Heart left ventricle (tissue), 16 donors: ENCODE measurements at regions not wholly inside any gene's neighbourhood (a gene's known extent, or its start where the extent isn't known, plus 50 kb on each side); places are given as distances from the start of the nearest gene placed in this dataset.

Experiments used
- ATAC-seq, 4 donors: fragments of 200-7000 bp; cut with Tn5 transposase; one replicate each; pipeline ENCODE4 v1.9.1; 2020 to 2022; ENCODE audit warnings: moderate library complexity in 4 of 4, mild to moderate bottlenecking in 3 of 4, moderate number of reproducible peaks in 1 of 4
- DNase-seq, 5 donors: peaks; one replicate each; pipeline ENCODE4 v3.0.0-alpha.2; 2020
- H3K27ac ChIP-seq, 12 donors: fragments of 200-600 bp; sonication (generic) in 4 of 12; one replicate each; pipeline versions ENCODE4 v1.5.0 to v1.8.0; 2016 to 2022; ENCODE audit warnings: mild to moderate bottlenecking in 2 of 12
- H3K27me3 ChIP-seq, 9 donors: fragments of 200-600 bp; sonication (generic) in 2 of 9; one replicate each; pipeline versions ENCODE4 v1.5.1 to v1.8.0; 2016 to 2022; ENCODE audit warnings: mild to moderate bottlenecking in 3 of 9
- H3K36me3 ChIP-seq, 9 donors: fragments of 200-600 bp; sonication (generic) in 2 of 9; one replicate each; pipeline versions ENCODE4 v1.5.0 to v1.8.0; 2018 to 2022; ENCODE audit warnings: mild to moderate bottlenecking in 2 of 9
- H3K4me1 ChIP-seq, 12 donors: fragments of 200-600 bp; sonication (generic) in 4 of 12; one replicate each; pipeline versions ENCODE4 v1.5.0 to v1.8.0; 2016 to 2022; ENCODE audit warnings: mild to moderate bottlenecking in 3 of 12
- H3K4me3 ChIP-seq, 12 donors: fragments of 200-600 bp; sonication (generic) in 4 of 12; one replicate each; pipeline versions ENCODE4 v1.5.0 to v1.8.0; 2017 to 2022; ENCODE audit warnings: mild to moderate bottlenecking in 9 of 12, moderate library complexity in 4 of 12
- H3K9me3 ChIP-seq, 12 donors: fragments of 200-600 bp; sonication (generic) in 4 of 12; one replicate each; pipeline versions ENCODE4 v1.5.0 to v1.8.0; 2016 to 2022; ENCODE audit warnings: mild to moderate bottlenecking in 1 of 12
- POLR2A ChIP-seq, 2 donors: fragments of 450-650 bp; IDR thresholded peaks; one replicate each; pipeline ENCODE4 v1.6.1; 2017; ENCODE audit warnings: antibody characterized with exemption in 2 of 2, mild to moderate bottlenecking in 2 of 2, moderate library complexity in 2 of 2
- WGBS, 4 donors: extraction: QIAGEN DNeasy Blood & Tissue Kit in 2 of 4; methylation state at CpG; one replicate each; pipeline versions ENCODE4 v1.1.5 to v1.1.7; 2013 to 2018; 5-methylcytosine and 5-hydroxymethylcytosine counted together
- intact Hi-C, 10 donors: fragments of 100-400 bp; cut with DNase I; formaldehyde crosslinking; loops; one replicate each; pipeline versions ENCODE4 v1.11.1 to v1.14.2; 2022
- TF ChIP-seq, protein P1 (sequence below), 12 donors: fragments of 200-600 bp; sonication (generic) in 4 of 12; IDR thresholded peaks; one replicate each; pipeline versions ENCODE4 v1.5.0 to v1.8.0; 2018 to 2022; ENCODE audit warnings: antibody characterized with exemption in 12 of 12, mild to moderate bottlenecking in 5 of 12
- donor health status: ischemic (EF 13 %, LVEDD 7.1; RV severe dilation, severe dysfunction).
- donor health status: healthy with polysubstance abuse.
- donor health status: DM: no; HTN: yes; CAD: no.
- donor health status: DM: no; HTN: no; CAD: no.
- donor health status: ischemic (EF 25% LVEDD 6.9; RV normal size, moderate dysfunction).
- donor health status: ischemic (EF 25% LVEDD 5.7; RV mildly dilated, moderate dysfunction).
- donor health status: healthy.
- donor health status: DM: yes; HTN: yes; CAD: no.
- donor health status: ischemic (EF 35%, LVEDD 5.7; RV mildly dilated, moderate dysfunction).
- donor health status: nonischemic (EF 11% LVEDD 7.7; RV severe dilation, severe dysfunction).
- donor health status: DM: yes; HTN: yes; CAD: no.
- donor health status: PGD.
- donor health status: ischemic (EF 29% LVEDD 5.4; RV normal size, mild dysfunction).
- donor health status: nonischemic (EF 23%, LVEDD 6.1; RV moderate dilation, normal function).

DNA sequence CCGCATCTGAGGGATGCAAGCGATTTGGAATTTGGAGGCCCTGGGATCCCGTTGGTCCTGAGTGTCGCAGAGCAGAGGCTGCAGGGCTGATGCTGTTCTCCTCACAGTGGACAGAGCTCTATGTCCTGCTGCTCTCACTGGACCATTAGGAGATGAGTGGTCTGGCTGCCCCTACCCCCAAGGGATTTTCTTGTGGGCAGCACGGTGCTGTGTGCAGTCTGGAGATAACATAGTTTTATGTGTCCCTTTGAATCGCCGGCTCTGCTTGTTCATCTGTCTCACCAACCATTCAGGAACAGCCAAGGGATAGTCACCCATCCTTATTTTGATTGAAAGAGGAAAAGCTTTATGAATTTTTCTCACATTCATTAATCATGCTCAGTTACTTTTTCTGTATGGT, 49.9 kb downstream of the CHRM3 start:
- TF ChIP-seq, protein P1, sequence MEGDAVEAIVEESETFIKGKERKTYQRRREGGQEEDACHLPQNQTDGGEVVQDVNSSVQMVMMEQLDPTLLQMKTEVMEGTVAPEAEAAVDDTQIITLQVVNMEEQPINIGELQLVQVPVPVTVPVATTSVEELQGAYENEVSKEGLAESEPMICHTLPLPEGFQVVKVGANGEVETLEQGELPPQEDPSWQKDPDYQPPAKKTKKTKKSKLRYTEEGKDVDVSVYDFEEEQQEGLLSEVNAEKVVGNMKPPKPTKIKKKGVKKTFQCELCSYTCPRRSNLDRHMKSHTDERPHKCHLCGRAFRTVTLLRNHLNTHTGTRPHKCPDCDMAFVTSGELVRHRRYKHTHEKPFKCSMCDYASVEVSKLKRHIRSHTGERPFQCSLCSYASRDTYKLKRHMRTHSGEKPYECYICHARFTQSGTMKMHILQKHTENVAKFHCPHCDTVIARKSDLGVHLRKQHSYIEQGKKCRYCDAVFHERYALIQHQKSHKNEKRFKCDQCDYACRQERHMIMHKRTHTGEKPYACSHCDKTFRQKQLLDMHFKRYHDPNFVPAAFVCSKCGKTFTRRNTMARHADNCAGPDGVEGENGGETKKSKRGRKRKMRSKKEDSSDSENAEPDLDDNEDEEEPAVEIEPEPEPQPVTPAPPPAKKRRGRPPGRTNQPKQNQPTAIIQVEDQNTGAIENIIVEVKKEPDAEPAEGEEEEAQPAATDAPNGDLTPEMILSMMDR (IDR thresholded peaks at IDR 0.05), result no peak
- no peak for TF ChIP-seq POLR2A (IDR thresholded peaks at IDR 0.05)
- intact Hi-C loops, result no loop called here
- peaks cover 0 to 3% (median 0%) of the 10 kb centered on the region in 12 donors for H3K9me3 ChIP-seq
- H3K4me1 ChIP-seq, result no peaks in the 10 kb centered on the region
- ATAC-seq, result no peak
- DNase-seq, result no peak
- no peaks in the 10 kb centered on the region for H3K36me3 ChIP-seq
- H3K27me3 ChIP-seq, result no peaks in the 10 kb centered on the region
- 79 to 87% (median 82%) methylated on average over 7 of the region's 7 CpGs for whole genome bisulfite sequencing, 4 donors
- no peak overlapping the region for H3K27ac ChIP-seq
- no peak overlapping the region for H3K4me3 ChIP-seq

DNA sequence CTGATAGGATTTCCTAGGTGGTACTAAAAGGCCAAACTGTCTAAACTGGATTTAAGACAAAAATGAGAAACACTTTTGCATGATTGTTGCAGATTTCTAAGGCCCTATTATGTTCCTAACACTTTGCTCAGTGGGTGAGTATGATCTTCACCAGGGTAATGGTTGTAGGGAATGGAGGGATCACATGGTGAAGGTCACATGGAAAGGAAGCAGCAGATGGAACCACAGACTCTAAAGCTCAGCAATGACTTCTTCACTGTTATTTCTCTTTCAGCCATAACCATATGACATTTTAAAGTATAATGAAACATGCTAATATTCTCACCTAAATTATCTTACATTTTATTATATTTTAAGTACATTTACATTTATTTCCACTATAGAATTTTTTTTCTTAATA, 51.5 kb downstream of the CHRM3 start:
- Histone ChIP-seq H3K4me3 (no peak overlapping the region), H3K27ac (no peak overlapping the region), H3K9me3 (peaks cover 0 to 6% (median 0%) of the 10 kb centered on the region in 12 donors), H3K4me1 (no peaks in the 10 kb centered on the region), H3K27me3 (no peaks in the 10 kb centered on the region), H3K36me3 (no peaks in the 10 kb centered on the region)
- DNase-seq, result no peak
- TF ChIP-seq, protein P1 (IDR thresholded peaks at IDR 0.05), result no peak
- TF ChIP-seq POLR2A (IDR thresholded peaks at IDR 0.05), result no peak
- intact Hi-C loops, result no loop called here
- no peak for ATAC-seq

DNA sequence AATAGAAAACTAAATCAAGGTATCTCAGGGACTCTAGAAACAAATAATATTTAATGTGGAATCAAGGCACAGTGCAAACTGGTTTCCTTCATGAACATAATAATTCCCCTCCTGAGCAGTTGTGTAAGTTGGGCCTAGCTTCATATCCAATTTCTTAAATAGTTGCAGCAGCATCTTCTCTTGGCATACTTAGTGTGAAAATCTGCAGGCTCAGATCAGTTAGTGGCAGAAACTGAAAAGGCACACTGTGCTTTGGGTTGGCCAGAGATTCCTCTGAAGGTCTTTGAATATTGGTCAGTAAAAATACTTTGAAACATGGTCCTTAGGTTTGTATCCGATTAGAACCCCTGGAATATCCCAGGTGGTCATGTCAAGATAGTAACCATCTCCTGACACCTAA, 52.5 kb downstream of the CHRM3 start:
- no peaks in the 10 kb centered on the region for H3K4me1 ChIP-seq
- WGBS, 4 donors, result 71 to 95% (median 85%) methylated on average over 1 of the region's 1 CpG
- no peak overlapping the region for H3K4me3 ChIP-seq
- peaks cover 0 to 6% (median 0%) of the 10 kb centered on the region in 12 donors for H3K9me3 ChIP-seq
- intact Hi-C loops, result no loop called here
- peak overlapping the region in 1 of 12 donors; percentile 13 for H3K27ac ChIP-seq
- ATAC-seq (no peak), DNase-seq (no peak)
- H3K27me3 ChIP-seq, result no peaks in the 10 kb centered on the region
- no peaks in the 10 kb centered on the region for H3K36me3 ChIP-seq
- no peak for TF ChIP-seq POLR2A (IDR thresholded peaks at IDR 0.05)
- TF ChIP-seq, protein P1 (IDR thresholded peaks at IDR 0.05), result no peak

DNA sequence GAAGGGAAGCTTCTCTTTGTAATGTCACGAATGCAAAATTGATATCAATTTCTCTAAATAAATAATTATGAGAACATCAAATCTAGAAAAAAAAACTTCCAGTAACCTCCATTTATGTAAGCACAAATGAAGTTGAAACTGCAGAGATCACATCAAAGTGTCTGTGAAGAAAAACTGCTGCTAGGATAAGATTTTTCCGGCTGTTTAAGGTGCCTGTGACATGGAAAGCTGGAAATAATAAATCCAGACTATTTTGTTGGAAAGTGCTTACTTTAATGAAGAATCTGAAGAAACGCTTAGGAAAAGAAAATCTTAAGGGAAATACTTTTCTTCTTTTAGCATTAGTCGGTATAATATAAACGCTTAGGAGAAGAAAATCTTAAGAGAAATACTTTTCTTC, 57.0 kb downstream of the CHRM3 start:
- intact Hi-C loops, result no loop called here
- DNase-seq (no peak), ATAC-seq (no peak)
- TF ChIP-seq, protein P1 (IDR thresholded peaks at IDR 0.05), result no peak
- no peak for TF ChIP-seq POLR2A (IDR thresholded peaks at IDR 0.05)
- Histone ChIP-seq H3K27me3 (no peaks in the 10 kb centered on the region), H3K4me1 (no peaks in the 10 kb centered on the region), H3K4me3 (no peak overlapping the region), H3K9me3 (peaks cover 0 to 6% (median 0%) of the 10 kb centered on the region in 12 donors), H3K36me3 (no peaks in the 10 kb centered on the region), H3K27ac (peak overlapping the region in 1 of 12 donors; percentile 52)
- 75 to 87% (median 80%) methylated on average over 5 of the region's 5 CpGs for whole genome bisulfite sequencing, 4 donors
